SKM-1 (cell line): ENCODE measurements at regions not wholly inside any gene's neighbourhood (a gene's known extent, or its start where the extent isn't known, plus 50 kb on each side); places are given as distances from the start of the nearest gene placed in this dataset.
"Not testable (repeated sequence)": the region's sequence is repeated elsewhere in the genome, so short reads cannot be mapped to it uniquely, and the experiment has no call there.

ENCODE experiments used
- DNase-seq: peaks from one replicate; lab custom pipeline; 2025; ENCODE audit not compliant: unreplicated experiment; lab: John Stamatoyannopoulos, UW

DNA sequence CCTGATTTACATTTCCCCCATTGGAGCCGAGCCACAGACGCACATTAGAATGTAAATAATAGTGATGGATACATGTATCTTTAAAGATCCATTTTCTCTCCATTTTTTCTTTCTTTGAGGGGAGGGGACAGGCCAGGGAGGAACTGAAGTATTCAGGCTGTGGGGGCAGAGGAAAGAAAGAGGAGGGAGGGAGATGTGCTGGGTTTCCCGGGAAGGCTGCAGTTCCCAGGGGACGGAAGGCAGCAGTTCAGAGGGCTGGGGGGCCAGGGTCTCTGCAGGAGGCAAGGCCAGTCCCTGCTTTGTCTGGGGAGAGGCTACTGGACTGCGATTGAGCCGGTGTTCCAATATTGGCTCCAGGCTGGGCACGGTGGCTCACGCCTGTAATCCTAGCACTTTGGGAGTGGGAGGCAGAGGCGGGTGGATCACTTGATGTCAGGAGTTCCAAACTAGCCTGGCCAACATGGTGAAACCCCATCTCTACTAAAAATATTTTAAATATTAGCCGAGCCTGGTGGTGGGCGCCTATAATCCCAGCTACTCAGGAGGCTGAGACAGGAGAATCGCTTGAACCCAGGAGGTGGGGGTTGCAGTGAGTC, 94.2 kb upstream of the LHX1 start:
- no peak for DNase-seq

DNA sequence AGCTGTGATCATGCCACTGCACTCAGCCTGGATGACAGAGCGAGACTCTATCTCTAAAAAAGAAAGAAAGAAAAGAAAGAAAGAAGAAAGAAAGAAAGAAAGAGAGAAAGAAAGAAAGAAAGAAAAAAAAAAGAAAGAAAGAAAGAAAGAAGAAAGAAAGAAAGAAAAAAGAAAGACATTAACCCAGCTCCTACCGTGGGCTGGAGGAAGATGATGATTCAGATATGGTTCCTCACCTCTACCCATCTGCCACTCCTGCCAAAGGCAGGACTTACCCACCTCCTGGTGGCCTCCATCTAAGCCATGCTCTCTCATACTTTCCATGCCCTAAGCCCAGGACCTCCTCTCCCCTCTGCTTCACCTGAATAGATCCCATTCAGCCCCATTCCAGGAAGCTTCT, 93.3 kb upstream of the LHX1 start:
- DNase-seq: no peak

DNA sequence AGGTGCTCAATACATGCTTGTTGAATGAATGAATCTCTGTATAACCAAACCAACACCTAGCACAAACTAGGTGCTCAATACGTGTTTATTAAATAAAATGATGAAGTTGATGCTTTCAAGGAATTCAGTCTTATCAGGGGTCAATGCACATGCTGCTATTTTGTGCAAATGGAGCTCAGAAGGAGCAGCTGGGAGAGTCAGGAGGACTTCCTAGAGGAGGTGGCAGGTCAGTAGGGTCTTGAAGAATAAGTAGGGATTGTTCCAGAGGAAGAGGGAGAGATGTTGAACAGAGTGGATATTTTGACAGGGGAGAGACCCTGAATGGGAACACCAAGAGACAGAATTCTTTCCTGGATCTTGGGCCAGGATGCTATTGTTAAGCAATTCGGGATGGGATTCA, 92.7 kb upstream of the LHX1 start:
- DNase-seq: no peak

DNA sequence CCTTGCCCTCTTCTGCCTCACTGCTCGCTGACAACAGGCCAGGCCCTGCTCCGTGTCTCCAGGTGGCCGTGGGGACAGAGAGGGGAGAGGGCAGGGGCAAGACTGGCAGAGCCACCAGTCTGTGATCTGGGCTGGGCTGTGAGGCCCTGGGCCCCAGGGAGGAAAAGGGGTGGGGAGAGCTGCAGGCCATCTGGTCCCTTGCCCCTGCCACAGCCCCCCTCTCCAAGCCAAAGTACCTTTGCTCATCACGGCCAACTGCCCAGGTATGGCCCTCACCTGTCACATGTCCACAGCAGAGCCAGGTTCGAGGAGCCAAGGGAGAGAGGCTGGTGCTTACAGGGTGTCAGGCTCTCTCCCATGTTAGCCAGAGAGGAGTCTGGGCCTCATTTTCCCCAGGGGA, 91.4 kb upstream of the LHX1 start:
- no peak for DNase-seq

DNA sequence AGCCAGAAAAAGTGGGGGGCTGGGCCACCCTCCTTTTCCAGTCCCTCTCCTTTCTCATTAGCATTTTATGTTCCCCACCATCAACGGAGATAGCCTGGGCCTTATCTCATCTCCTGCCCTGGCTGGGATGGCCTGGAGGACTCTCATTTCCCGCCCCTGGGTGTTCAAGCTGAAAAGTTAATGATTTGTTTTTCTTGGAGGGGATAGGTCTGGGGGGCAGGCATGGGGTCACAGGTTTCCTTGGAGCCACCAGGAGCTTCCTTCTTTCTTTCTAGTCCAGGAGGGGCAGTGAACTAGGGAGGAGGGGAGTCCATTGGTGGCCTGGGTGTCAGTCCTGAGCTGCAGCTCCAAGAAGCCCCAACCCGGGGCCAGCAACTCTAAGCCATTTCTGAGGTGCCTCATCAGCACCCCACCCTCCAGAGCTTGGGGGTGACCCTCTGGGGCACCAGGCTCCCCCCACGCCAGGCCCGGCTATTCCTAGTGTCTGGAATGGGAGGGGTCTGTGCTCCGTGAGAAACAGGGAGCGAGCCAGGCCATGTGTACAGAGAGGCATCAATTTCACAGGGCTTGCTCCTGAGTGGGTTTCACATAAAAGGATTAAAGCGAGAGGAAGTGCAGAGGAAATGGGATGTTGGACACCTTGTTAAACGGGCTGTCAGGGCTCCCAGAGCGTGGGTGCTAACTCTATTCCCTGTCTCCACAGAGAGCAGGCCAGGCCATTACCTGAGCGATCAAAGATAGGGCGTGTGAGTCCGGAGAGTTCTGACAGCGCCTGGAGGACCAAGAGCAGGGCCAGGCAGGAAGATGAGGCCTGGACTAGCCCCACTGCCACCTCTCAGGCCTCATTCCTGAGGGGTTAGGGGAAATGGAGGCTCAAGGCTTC, 90.6 kb upstream of the LHX1 start:
- no peak for DNase-seq

DNA sequence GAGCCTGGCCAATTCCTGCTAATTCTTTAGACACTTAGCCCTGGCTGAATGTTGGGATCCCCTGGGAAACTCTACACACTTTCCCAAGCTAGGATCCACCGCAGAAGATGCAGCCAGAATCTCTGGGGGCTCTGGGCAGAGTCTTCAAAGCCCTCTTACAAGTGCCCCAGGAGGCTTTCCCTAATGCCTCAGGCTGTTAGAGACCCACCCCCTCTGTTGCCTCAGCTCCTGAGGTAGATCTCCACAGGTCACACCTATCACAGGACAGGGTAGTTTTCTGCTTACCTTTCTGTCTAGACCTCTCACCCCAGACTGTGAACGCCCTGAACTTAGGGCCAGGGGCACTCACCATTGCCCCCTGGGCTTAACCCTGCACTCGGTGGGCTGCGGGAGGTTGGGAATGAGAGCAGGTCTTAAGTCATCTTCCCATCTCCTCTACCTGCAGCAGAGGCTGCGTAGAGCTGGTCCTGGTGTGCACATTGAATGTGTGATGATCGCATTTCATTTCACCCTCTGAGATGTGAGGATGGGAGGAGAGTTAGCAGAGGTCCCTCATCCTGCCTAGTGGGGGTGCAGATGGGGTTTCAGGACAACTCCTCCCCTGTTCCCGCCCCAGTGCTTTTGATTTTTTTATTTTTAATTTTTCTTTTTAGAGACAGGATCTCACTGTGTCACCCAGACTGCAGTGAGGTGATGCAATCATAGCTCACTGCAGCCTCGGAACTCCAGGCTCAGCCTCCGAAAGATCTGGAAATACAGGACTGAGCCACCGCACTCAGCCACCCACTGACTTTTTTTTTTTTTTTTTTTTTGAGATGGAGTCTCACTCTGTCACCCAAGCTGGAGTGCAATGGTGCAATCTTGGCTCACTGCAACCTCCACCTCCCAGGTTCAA, 89.0 kb upstream of the LHX1 start:
- no peak for DNase-seq

DNA sequence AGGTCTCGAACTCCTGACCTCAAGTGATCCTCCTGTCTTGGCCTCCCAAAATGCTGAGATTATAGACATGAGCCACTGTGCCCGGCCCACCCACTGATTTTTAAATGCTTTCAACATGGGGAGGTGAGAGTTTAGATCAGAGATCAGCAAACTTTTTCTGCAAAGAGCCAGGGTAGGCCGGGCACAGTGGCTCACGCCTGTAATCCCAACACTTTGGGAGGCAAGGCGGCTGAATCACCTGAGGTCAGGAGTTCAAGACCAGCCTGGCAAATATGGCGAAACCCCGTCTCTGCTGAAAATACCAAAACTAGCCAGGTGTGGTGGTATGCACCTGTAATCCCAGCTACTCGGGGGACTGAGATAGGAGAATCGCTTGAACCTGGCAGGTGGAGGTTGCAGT, 88.3 kb upstream of the LHX1 start:
- not testable (repeated sequence) for DNase-seq

DNA sequence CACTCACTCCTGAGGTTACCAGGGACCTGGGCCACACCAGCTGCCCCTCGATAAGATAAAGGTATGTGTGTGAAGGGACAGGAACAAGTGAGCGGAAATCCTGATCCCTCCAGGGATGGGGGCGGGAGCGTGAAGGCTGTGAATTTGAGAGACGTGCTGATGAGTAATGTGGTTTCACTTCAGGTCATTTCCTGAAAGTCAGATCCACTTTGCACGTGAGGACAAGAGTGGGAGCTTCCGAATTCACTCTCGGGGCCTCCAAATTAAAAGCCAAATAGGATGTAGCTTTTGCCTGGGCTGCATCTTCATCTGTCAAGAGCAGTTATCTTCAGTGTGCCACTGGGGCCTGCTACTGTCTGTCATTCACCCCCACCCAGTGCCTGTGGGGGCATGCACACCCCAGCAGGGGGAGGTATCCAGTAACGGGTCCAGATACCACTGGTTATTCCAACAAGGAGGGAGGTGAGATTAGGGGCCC, 87.4 kb upstream of the LHX1 start:
- DNase-seq: no peak

DNA sequence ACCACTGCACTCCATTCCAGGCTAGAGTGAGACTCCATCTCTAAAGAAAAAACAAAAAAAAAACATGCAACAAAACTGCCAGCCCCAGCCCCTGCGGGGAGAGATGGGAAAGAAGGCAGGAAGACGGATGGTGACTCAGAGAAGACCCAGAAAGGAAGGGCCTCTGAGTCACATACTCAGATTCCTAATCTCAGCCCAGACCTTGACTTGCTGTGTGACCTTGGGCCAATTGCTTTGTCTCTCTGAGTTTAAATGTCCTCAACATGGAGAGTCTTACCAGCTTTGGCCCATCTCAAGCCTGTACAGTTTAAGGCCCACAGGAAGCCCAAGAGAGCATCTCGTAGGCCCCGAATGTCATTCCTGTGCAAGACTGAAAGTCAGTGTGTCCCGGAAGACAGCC, 86.5 kb upstream of the LHX1 start:
- DNase-seq: no peak

DNA sequence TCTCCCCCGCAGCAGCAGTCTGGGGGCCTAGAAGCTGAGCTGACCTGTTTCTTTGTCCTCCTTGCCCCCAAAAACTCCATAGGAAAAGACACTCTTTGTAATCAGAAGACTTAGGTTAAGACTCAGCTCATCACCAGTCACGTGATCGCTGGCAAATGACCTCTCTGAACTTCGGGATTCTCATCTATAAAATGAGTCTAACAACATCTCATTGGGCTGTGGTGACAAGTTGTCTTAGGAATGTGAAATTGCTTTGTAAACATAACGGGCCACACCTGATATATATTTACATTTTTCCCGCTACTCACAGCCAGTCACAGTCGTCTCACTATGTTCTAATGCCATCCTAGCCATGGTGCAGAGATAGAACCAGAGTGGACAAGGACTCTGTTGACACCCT, 86.0 kb upstream of the LHX1 start:
- no peak for DNase-seq

DNA sequence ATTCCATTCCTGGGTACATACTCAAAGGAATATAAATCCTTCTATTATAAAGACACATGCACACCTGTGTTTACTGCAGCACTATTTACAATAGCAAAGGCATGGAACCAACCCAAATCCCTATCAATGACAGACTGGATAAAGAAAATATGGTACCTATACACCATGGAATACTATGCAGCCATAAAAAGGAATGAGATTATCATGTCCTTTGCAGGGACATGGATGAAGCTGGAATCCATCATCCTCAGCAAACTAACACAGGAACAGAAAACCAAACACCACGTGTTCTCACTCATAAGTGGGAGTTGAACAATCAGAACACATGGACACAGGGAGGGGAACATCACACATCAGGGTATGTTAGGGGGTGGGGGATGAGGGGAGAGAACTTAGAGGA, 84.8 kb upstream of the LHX1 start:
- not testable (repeated sequence) for DNase-seq

DNA sequence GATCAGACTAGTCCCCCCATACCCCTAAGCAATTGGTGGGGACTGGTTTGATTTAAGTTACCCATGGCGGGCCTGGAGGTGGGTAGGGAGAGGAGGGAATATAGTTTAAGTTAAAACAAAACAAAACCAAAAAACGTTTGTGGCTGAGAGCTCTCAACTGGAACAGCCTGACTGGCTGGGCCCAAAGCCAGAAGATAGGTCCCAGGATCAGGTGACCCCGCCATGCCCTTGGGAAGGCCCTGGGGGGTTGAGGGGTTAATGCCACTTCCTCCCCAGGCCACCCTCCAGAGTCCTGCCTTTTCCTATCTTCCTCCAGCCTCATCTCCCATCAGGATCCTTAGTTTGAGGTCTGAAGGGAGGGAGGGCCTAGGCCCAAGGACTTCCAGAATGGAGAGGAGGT, 82.3 kb upstream of the LHX1 start:
- DNase-seq: no peak

DNA sequence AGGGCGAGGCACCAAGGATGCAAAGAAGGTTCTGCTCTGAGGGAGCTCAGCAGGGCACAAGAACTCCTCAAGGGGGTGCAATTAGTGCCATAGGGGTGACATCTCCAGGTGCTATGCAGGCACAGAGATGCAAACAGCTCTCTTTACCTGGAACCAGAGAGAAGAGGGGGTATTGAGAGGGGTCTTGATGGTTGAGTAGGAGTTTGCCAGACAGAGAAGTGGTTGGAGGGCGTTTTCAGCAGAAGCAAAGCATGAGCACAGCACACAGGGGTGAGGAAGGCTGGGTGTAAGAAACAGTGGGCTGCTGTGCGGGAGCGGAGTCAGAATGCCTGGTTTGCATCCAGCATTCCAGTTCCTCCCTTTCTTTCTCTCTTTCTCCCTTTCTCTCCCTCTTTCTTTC, 81.8 kb upstream of the LHX1 start:
- no peak for DNase-seq

DNA sequence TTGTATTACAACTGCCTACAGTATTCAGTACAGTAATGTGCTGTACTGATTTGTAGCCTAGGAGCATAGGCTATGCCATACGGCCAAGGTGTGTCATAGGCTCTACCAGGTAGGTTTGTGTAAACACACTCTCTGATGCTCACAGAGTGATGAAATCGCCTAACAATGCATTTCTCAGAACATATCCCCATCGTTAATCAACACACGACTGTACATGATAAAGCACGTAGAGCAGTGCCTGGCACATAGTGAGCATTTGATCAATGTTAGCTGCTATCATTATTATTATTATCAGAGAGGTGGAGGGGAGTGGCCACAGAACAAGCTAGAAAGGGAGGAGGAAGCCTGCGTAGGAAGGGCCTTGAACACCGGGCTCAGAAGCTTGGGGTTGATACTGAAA, 81.1 kb upstream of the LHX1 start:
- no peak for DNase-seq

DNA sequence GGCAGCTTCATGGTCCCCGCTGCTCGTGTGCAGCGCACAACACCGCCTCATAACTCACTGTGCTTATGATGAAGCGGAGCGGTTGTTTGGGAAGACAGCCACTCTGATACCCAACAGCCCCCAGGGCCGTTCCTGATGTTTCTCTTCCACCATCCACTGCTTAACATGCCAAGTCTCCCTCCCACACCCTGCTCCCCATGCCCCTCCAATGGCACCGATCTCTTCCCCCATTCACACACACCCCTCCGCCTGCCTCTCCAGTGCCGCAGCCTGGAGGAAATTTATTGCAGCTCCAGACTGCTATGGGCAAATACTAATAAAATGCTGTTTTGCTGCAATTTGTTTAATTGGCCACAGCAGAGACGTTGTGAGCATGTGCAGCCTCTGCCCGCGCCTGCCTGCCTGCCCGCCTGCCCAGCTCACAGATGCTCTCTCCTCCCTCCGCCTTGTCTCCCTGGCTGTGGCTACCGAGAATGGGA, 80.3 kb upstream of the LHX1 start:
- no peak for DNase-seq

DNA sequence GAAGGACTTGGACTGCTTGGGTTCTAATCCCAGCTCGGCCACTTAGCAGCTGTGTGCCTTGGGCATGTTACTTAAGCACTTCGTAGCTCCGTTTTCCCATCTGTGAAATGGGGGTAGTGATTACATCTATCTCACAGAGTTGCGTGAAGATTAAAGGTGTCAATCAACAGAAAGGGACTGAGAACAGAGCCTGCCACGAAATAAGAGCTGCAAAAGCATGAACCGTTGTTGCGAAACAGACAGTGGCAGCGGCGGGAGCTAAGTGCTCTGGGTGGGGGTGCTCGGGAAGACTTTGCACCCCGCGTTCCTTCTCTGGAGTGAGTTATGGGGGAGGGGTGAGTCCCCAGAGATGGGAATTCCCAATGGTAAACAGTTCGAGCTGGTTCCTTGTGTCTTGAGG, 79.6 kb upstream of the LHX1 start:
- DNase-seq: no peak

DNA sequence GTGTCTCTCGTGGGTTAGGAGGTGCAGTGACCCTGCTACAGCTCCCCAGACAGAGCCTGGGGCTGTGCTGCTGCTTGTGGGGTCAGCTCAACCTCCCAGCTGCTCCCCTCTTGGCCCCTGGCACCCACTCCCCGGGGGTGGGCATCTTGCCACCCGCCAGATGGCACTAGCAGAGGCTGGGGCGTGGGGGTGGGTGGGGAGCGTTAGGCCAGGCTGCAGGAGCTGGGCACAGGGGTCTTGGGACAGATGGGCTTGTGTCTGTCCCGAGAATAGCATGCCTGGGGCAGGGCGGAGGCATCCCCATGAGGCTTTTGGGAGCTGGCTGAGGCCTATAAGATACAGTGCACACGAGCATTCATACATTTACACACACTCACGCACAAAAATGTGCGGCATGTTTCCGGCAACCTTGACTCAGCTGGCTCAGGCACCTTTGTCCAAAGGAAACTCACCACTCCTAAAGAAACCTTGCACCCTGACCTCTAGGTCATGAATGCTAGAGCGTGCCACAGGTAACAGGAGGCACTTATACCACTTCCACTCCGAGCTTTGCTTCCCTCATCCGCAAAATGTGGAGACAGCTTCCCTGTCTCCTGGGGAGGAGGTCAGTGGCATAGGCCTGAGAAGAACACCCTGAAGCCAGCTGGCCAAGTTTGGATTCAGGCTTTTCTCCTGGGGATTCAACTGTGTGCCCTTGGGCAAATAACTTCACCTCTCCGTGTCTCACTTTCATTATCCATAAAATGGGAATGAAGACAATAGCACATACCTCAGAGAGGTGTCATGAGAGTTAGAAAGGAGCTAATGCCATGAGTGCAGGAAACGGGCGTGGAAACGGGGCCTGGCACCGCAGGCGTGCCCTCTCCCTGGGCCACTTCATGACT, 78.9 kb upstream of the LHX1 start:
- no peak for DNase-seq

DNA sequence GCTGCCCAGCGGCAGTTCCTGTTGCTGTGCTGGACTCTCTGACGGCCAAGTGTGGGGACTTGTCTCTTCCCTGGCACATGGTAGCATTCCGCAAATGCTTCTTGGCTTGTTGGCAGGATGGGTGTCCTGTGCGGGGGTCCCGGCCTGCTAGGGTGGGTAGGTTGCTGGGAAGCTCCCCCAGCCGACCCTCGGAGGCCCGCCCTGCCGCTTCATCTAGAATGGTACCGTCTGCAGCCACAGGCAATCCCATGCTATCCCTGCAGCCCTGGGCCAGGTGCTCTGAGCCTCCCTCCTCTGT, 78.3 kb upstream of the LHX1 start:
- DNase-seq: no peak

DNA sequence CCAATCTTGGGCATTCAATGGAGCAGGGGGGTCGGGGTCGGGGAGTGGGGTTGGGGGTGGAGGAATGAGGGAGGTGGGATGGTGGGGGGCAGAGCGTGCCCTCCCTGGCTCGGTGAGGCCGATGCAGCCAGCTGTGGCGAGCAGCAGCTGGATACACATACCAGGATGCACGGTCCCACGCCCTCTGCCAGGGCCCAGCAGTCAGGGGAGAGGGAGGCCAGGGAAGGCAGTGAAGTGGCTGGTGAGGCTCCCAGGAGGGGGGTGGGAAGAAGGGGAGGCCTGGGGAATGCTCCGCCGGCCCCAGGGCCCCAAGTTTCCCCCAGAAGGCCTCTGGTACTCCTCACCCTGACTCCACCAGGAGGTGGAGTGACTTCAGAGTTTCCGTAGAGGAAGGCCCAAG, 77.6 kb upstream of the LHX1 start:
- DNase-seq: no peak

DNA sequence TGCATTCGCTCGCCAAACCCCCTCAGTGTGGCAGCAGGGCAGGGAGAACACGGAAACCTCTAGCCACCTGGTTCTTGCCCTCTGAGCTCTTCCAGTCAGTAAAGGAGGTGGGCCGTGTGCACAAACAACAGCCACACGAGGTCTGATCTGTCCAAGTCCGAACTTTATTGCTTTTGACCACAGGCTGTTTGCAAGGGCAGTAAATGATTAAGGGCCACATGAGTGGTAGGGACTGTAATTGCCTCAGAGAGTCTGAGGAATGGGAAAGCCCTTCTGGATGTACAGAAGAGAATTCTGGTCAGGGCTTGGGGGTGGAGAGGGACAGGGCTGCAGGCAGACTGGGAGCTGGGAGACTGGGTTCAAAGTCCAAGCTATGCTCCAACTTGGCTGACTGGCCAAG, 75.7 kb upstream of the LHX1 start:
- DNase-seq: no peak
